HFF-Myc (cell line): ENCODE measurements at regions not wholly inside any gene's neighbourhood (a gene's known extent, or its start where the extent isn't known, plus 50 kb on each side); places are given as distances from the start of the nearest gene placed in this dataset.

Source experiments
- DNase-seq: peaks from one replicate; pipeline ENCODE4 v3.0.0-alpha.2; 2011; ENCODE audit warnings: low read depth; ENCODE audit errors: extremely low read depth
- H3K4me3 ChIP-seq: replicated peaks from 2 replicates; pipeline ENCODE4 v1.5.1; 2011; ENCODE audit warnings: low read depth, mild to moderate bottlenecking, control low read depth, low read length
- CTCF ChIP-seq: IDR thresholded peaks from 2 replicates; pipeline ENCODE4 v1.5.1; 2012; ENCODE audit warnings: mild to moderate bottlenecking, low read depth, low read length, control low read depth; ENCODE audit errors: missing control alignments

- DNase-seq: no peak
- no peak for TF ChIP-seq CTCF
- no peak overlapping the region for H3K4me3 ChIP-seq
These were observed 489.3 kb downstream of the PIK3C3 start for GRCh38 chr18:42444349-42444748.

- no peak for DNase-seq
- TF ChIP-seq CTCF: no peak
These were observed 490.3 kb downstream of the PIK3C3 start for GRCh38 chr18:42445359-42445758.

GRCh38 chr18:42446195-42446594 is 491.2 kb downstream of the PIK3C3 start:
- no peak for TF ChIP-seq CTCF

More at GRCh38 chr18:42445359-42445758, 490.3 kb downstream of the PIK3C3 start:
- no peak overlapping the region for H3K4me3 ChIP-seq

GRCh38 chr18:42447688-42448087 is 492.7 kb downstream of the PIK3C3 start:
- no peak for TF ChIP-seq CTCF
- no peak for DNase-seq
- no peak overlapping the region for H3K4me3 ChIP-seq

More at GRCh38 chr18:42446195-42446594, 491.2 kb downstream of the PIK3C3 start:
- no peak for DNase-seq
- H3K4me3 ChIP-seq: no peak overlapping the region

- TF ChIP-seq CTCF: no peak
- H3K4me3 ChIP-seq: no peak overlapping the region
- DNase-seq: no peak
These were observed 503.2 kb downstream of the PIK3C3 start for GRCh38 chr18:42458226-42458625.

- H3K4me3 ChIP-seq: no peak overlapping the region
- no peak for TF ChIP-seq CTCF
- no peak for DNase-seq
These were observed 504.8 kb downstream of the PIK3C3 start for GRCh38 chr18:42459873-42460272.

GRCh38 chr18:42471885-42472284 is 516.9 kb downstream of the PIK3C3 start:
- TF ChIP-seq CTCF: no peak
- H3K4me3 ChIP-seq: no peak overlapping the region
- DNase-seq: no peak
